ENCODE measurements at regions not wholly inside any gene's neighbourhood (a gene's known extent, or its start where the extent isn't known, plus 50 kb on each side); places are given as distances from the start of the nearest gene placed in this dataset.
"Not testable (repeated sequence)": the region's sequence is repeated elsewhere in the genome, so short reads cannot be mapped to it uniquely, and the experiment has no call there.

DNA sequence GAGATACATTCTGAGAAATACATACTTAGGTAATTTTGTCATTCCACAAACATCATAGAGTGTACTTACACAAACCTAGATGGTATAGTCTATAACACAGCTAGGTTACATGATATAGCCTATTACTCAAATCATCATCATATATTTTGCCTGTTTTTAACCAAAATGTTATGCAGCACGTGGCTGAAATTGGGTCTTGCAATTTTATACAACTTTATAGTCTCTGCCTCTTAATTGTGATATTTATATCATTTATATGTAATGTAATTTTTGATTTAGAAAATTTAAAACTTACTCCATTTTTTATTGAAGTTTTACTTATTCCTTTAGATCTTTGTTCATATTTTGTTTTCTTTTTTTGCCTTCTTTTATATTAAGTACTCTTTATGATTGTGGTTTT lies 350.7 kb upstream of the DCN start:
- no peak for DNase-seq (ENCODE audit: low read depth)

DNA sequence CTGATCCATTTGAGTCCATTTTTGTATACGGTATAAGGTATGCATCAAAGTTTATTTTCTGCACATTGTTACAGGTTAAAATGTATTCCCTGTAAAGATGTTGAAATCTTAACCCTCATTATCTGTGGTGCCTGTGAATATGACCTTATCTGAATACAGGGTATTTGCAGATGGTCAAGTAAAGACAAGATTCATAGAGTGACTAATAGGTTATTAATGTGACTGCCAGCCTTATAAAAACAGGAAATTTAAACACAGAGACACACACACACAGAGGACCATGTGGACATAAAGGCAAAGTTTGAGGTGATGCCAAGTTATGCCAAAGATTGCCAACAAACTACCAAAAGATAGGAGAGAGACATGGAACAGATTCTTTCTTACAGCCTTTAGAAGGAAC lies 347.2 kb upstream of the DCN start:
- no peak for DNase-seq (ENCODE audit: low read depth)

DNA sequence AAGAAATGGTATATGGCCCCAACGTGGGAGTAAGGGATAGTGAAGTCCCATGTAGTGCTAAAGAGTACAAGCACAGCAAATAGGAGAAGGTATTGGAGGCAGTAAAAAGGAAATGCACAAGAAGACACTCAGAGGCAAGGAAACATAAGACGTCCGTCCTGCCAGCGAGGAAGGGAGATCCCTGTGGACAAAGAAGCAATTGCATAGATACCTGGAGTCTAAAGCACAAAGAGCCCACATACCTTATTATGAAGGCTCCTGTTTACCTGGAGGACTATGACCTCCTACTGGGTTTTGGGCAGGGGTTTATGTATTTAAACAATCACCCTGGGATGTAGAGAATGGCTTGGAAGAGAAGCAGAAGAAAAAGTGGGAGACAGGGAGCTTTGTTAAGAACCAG lies 341.2 kb upstream of the DCN start:
- DNase-seq (ENCODE audit: low read depth) = no peak

DNA sequence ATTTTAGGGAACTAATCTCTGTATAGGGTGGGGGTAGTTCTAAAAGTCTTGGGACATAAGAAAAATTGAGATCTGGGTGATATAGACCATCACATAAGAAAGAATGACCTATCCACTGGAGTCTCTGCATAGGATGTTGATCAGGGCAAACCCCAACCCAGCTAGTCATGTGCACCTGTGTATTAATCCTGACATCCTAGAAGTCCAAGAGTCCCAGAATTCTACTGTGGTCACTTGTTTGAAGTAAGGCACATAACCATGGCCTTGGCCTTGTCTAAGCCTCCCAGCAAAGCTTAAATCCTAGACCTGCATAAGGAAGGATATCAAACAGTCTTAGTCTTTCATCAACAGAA lies 334.1 kb upstream of the DCN start:
- DNase-seq (ENCODE audit: low read depth) = no peak

DNA sequence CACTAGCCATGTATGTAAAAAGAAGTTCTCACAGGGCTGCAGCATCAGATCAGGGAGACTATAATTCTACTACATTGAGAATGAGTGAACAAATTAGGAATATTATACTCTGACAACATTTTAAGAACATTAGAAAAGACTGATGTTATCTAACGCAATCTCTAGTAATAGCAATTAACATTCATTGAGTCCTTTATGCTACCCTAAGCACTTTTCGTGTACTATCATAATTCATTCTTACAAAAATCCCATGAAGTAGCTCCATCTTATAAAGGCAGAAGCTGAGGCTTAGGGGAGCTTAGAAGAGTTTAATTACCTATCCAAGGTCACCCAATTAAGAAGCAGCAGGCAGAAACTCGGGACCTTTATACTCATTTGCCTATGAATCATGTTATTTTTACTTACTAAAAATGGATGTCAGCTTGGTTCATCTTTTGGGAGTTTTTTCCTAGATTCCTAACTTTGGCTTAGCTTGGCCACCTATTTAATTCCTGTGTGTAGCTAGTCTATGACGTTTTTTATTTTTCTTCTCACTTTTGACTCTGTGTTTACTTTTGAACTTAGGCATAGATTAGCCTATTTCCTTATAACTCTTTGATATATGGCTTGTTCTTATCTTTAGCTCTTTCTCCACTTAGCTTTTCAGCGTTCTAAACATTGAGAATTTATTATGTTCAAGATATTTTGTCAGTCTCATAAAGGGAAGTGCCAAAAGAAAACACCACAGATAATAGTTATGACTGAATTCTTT lies 333.5 kb upstream of the DCN start:
- no peak for DNase-seq (ENCODE audit: low read depth)

DNA sequence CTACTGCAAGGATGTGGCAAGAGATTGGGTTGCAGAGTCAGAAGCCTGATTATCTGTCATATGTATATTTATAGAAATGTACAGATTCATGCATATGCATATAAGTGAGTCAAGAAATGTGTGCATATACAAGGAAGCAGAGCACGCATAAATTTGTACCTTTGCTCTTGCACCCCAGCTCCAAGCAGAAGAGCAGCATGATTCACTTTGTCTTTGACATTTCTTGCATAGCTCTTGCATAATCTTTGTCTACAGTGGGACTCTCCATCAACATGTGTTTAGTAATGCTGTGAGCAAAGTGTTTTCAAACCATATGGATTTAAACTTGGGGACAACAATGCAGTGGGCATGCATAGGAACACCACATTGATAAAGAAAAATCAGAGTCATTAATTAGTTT lies 330.7 kb upstream of the DCN start:
- DNase-seq (ENCODE audit: low read depth) = no peak

DNA sequence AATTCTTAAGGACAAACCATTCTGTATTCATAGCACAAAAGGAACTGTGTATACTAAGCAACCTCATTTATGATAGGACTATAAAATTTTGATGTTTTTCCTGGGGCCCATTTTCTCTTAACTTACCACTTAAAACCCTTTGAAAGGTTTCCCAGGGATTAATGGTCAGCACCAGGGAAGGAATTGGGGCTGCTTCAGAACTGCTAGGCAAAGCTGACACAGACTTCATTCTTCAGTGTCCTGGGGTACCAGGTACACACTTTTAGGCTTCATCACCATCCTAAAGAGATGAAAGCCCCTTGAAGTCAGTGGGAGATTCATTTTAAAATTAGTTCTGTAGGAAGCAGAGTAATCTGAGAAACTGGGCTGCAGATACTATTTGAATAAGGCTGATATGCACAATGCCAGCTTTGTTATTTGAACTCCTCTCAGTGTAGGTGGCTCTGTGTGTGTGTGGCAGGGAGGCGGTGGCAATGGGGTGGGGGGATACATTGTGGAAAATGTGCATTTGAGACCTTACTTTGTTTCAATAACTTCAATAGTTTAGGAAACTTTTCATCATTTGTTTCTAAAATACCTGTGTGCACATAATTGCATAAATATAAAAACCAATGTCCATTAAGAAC lies 329.3 kb upstream of the DCN start:
- no peak for DNase-seq (ENCODE audit: low read depth)

DNA sequence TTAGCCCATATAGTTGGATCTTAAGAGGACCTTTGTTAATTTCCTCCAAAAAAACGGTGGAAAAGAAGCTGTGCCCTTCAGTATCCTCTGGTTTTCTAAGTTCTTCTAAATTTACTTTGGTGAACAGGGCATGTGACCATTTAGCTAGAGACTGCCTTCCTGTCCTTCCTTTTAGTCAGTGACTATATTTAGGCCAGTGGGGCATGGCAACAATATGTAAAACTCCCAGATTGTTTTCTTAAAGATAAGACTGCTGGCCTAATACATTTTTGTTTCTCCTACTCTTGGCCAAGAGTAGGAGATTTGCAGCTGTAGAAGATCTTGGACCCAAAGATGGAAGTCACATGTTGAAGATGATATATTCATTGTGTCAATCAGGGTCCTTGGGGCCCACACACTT lies 325.1 kb upstream of the DCN start:
- no peak for DNase-seq (ENCODE audit: low read depth)

DNA sequence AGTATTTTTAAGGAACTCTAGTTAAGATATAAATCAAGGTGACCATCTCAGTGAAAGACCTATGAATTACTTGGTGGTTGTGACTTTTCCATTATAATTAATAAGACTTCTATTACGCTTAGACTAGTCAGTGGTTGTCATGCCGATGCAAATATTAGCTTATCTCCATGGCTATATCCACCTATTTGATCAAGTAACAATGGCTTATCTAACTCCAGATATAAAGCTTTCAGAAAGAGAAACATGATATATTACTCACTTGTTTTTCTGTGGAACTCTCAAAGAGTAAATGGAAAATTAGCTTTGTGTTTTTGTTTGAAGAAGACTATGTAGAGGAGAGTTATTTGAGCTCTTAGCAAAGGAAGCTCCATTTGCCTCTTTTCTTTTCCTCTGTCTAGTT lies 323.8 kb upstream of the DCN start:
- no peak for DNase-seq (ENCODE audit: low read depth)

DNA sequence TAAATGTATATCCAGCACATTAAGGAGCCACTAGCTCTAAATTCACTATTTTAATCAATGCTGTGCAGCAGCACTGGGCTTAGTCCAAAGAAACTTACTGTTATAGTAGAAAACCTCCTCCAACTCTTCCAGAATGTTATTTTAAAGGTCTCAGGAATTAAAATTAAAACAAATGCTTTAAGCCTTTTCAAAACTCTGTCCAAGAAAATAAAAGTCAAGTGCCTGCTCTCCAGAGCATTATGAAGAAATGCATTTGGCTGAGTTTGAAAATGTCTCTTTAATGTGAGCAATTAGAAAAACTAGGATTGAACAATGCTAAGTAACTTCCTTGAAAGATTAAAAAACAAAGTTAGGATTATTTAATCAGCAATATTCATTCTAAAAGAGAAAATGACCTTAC lies 322.4 kb upstream of the DCN start:
- no peak for DNase-seq (ENCODE audit: low read depth)

DNA sequence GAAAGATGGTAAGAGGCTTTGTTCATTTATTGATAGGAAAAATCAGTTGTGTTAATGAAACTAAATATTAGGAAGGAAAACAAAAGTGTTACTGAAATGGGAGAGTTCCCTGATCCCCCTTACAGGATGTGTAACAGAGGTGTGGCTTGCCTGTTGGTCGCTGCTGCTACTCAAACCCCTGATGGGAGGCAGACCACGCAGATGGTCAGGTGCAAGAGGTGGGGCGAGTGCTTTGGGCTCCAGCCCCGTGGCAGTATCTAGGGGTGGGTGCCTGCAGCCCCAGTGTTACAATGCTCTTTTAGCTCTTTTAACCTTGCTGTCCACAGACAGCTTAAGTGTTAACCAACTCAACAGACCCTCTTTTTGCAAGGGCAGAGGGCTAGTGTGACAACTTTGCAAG lies 319.6 kb upstream of the DCN start:
- no peak for DNase-seq (ENCODE audit: low read depth)

DNA sequence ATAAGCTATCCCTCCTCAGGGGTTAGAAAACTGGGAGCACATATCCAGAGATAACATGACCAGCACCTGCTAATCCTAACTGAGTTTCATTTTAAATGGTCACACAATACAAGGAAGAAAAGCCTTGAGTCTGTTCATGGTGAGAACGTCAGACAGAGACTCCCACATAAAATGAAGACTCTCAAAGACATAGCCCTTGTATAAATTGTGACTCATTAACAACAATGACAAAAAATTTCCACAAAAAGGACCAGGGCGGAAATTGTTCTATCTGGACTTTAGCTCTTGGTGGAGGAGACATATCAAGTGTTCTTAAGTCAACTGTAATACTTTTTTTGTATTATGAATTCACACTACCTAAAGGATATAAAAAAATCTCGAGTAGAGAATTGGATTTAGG lies 313.7 kb upstream of the DCN start:
- no peak for DNase-seq (ENCODE audit: low read depth)

DNA sequence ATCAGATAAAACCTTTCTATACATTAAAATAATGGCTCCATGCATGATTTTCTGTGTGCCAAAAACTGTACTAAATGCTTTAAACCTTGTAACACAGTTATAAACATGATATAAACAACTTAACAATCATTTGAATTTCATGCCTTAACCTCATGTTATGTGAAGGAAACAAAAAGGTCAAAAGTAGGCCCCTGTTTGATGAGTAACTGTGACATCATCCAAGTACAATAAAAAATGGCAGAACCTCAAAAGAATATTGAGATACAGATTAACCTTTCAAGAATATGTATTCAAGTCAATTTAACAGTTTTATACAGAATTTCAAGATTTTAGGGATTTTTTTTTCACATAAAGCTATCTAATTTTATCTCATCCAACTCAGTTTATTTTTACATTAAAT lies 310.7 kb upstream of the DCN start:
- no peak for DNase-seq (ENCODE audit: low read depth)

DNA sequence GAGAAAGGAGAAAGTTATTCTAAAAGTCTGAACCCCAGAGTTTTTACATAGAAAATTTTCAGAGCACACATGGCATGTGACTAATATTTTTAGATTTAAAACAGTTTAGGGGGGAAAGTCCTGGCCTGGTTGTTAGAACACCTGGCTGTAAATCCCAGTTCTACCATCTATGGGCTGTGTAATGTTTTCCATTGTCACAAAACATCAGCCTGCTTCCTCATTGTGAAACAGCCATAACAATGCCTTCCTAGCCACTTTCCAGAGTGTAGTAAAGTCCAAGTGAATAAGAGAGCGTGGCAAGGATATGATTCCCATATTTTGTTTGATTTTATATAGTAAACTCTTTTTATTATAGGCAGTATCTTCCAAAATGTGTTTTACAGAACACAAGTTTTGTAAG lies 310.0 kb upstream of the DCN start:
- no peak for DNase-seq (ENCODE audit: low read depth)

DNA sequence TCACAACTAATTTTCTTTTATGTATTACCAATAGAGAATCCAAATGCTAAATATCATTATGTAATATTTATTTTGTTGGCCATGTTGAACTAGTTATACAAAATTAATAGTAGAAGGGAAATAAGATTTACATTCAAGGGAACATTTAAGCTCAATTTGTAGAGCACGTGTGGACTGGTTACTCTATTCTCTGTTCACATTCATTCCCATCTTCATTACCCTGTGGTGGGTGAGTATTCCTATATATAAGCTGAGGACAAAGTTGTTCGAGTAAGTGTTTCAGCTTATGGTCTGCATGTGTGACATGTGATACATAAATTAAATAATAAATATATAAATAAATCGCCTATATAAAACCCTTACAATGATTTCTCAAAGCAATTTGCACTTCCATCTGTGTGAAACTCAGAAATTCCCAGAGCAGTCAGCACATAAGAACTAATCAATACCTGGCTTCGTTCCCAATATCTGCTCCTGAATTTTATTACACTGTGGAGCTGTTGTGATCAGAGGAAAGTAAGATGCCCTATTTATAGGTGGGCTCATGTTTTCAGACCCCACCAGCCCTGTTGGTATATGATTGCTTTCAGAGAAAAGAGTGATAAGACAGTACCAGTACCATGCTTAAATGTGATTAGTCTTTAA lies 308.2 kb upstream of the DCN start:
- no peak for DNase-seq (ENCODE audit: low read depth)

DNA sequence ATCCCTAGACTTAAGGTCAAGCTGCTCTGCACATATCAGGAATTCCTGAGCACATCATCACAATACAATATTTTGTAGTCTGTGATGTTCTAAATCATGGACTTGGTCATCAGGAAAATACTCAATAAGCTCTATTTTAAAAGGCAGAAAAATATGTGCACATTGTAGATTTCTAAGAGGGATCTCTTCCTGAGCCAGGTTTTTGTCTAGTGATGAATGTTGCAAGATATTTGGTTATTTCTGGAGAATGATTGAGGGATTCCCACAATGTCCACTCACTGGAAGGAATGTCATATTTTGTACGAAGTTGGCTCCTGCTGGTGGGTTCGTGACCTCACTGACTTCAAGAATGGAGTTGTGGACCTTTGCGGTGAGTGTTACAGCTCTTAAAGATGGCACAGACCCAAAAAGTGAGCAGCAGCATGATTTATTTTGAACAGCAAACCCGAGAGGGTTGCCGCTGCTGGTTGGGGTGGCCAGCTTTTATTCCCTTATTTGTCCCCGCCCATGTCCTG lies 300.9 kb upstream of the DCN start:
- DNase-seq (ENCODE audit: low read depth) = no peak

DNA sequence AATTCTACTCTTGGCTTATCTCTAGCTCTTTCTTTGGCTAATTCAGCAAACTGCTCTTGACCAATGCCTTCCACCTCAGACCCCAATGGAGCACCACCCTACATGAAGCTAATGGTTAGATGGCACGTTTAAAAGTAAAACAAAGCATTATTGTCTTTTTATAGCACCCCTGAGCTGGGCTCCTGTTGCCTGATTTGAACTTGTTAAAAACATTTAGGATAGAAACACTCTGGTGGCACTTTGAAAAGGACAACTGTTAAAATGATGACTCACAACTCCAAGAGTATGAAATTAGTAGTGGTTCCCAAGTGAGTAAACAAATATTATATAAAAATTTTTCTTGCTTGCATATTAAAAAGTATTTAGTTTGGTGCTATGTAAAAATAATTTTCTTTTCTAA lies 299.6 kb upstream of the DCN start:
- no peak for DNase-seq (ENCODE audit: low read depth)

DNA sequence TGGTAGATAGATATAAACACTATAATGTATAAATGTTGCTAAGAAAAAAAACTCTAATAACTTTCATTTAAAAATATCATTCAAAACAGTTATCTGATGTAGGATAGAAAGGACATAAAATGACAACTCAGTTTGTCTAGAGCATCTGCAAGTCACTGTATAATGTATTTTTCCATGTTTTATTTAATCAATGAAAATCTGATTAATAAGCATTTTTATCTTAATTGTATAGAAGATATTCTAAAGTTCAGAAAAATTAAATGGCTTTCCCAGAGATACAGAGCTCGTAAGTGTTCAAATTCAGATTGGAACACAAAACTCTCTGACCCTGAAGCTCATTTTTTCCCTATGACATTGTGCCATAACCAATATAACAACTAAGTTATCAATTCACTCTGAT lies 295.9 kb upstream of the DCN start:
- no peak for DNase-seq (ENCODE audit: low read depth)

DNA sequence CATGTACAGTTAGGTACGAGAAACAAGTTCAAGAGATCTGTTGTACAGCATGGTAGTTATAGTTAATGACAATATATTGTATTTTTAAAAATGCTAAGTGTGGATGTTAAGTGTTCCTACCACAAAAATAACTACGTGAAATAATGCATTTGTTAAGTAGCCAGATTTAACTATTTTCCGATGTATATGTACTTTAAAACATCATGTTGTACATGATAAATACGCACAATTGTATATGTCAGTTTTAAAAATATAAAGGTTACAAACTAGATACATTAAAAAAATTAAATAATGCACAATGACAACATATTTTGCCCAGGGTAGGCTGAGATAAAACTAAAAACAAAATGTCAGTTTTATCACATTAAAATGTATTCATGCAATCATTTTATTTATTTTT lies 285.1 kb upstream of the DCN start:
- no peak for DNase-seq (ENCODE audit: low read depth)

DNA sequence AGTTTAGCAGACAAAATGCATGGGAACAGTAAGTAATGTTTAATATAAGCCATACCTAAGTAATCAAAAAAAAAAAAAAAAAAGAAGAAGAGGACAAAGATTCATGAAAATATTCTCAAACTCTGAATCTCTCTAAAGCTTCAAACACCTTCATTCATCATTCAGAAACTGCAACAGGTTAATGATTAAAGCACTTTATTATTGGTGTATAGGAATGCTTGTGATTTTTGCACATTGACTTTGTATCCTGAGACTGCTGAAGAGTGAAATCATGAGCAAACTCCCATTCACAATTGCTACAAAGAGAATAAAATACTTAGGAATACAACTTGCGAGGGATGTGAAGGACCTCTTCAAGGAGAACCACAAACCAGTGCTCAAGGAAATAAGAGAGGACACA lies 278.4 kb upstream of the DCN start:
- no peak for DNase-seq (ENCODE audit: low read depth)

DNA sequence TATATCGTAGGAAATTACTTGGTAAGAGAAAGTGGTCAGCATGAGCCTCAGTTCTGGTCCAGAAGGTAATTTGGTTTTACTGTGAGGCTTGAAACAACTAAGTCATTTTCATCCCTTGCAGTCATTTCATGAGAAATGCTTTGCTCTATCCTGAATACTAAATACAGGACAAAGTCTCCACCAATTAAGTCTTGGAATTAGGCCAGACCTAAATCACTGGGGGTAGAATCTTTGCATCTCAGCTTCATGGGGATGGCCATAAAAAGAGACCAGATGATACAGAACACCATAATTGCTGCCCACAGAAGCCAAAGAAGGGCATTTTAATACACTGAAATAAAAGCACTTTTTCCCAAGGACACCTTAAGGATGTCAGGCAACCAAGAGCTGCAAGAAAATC lies 277.9 kb upstream of the DCN start:
- no peak for DNase-seq (ENCODE audit: low read depth)

DNA sequence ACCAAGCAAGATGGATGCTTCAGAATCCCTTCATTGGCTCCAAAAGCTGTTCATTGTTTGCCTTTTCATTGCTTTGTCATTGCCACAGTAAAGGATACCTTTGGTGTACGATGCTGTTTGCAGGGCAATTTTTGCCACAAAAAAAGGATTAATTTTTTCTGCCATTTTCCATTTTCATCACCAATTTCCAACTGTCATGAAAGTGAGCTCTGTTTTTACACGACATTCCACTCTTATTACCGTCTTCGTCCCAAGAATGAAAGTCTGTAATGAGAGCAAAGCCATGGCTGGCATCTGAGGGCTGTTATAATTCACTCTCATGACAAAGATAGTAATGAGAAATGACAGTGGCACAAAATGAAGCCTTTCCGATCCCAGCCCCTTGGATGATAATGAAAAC lies 272.7 kb upstream of the DCN start:
- no peak for DNase-seq (ENCODE audit: low read depth)

DNA sequence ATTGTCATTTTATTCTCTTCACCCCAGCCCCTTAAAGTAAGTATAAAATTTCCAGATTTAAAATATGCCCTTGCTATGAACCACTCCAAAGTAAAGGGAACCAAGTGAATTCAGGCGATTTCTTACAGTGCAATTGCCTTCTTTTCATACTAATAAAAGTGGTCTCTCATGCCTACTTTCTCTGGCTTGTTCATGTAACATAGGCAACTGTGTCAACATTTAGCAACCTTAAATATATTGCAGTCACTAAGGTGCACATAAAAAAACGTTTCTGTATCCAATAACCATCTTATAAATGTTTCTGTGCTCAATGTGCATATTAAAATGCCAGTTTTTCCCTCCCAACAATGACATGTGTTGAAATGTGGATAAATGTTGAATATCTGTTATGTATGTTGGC lies 271.6 kb upstream of the DCN start:
- no peak for DNase-seq (ENCODE audit: low read depth)

DNA sequence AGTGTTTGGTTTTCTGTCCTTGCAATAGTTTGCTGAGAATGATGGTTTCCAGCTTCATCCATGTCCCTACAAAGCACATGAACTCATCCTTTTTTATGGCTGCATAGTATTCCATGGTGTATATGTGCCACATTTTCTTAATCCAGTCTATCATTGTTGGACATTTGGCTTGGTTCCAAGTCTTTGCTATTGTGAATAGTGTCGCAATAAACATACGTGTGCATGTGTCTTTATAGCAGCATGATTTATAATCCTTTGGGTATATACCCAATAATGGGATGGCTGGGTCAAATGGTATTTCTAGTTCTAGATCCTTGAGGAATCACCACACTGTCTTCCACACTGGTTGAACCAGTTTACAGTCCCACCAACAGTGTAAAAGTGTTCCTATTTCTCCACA lies 269.8 kb upstream of the DCN start:
- not testable (repeated sequence) for DNase-seq (ENCODE audit: low read depth)

All from activated T-helper 1 cell treated with Interleukin-2 at 50 U/mL for 16 hours (primary cell).